DND-41 (cell line): ENCODE measurements at regions not wholly inside any gene's neighbourhood (a gene's known extent, or its start where the extent isn't known, plus 50 kb on each side); places are given as distances from the start of the nearest gene placed in this dataset.

Experiments used
- ATAC-seq: fragments of 200-7000 bp; cut with Tn5 transposase; 3 replicates; pipeline ENCODE4 v1.9.1; 2021; ENCODE audit warnings: low read depth; ENCODE audit not compliant: insufficient read depth
- DNase-seq: peaks from one replicate; pipeline ENCODE4 v3.0.0-alpha.2; 2020
- H2AFZ ChIP-seq: 2 replicates; pipeline ENCODE4 v1.6.0; 2012; ENCODE audit warnings: low read depth, low read length
- H3K27ac ChIP-seq: 2 replicates; pipeline ENCODE4 v1.5.1; 2012; ENCODE audit warnings: low read length, inconsistent platforms
- H3K27me3 ChIP-seq: fragments of 200-600 bp; sonication (generic); 2 replicates; pipeline ENCODE4 v1.6.0; 2012; ENCODE audit warnings: low read length, mild to moderate bottlenecking, inconsistent platforms; ENCODE audit not compliant: insufficient read depth, poor library complexity
- H3K36me3 ChIP-seq: 2 replicates; pipeline ENCODE4 v1.5.1; 2012; ENCODE audit warnings: low read length, inconsistent platforms; ENCODE audit not compliant: insufficient read depth
- H3K4me1 ChIP-seq: 2 replicates; pipeline ENCODE4 v1.5.1; 2012; ENCODE audit warnings: mild to moderate bottlenecking, low read length; ENCODE audit not compliant: insufficient read depth
- H3K4me2 ChIP-seq: 2 replicates; pipeline ENCODE4 v1.6.0; 2012; ENCODE audit warnings: mild to moderate bottlenecking, moderate library complexity, low read length, inconsistent platforms; ENCODE audit not compliant: insufficient read depth
- H3K4me3 ChIP-seq, 2 experiments: fragments of 200-600 bp in 1 of 2; shearing (Covaris generic) in 1 of 2; 2 replicates each; pipeline ENCODE4 v1.5.1; 2012 to 2016; ENCODE audit warnings: inconsistent platforms in 2 of 2, low read length in 2 of 2, mild to moderate bottlenecking in 2 of 2, low read depth in 1 of 2, moderate library complexity in 1 of 2
- H3K79me2 ChIP-seq: 2 replicates; pipeline ENCODE4 v1.6.0; 2012; ENCODE audit warnings: low read length, inconsistent platforms; ENCODE audit not compliant: insufficient read depth
- H3K9ac ChIP-seq: 2 replicates; pipeline ENCODE4 v1.6.0; 2012; ENCODE audit warnings: low read depth, mild to moderate bottlenecking, inconsistent platforms, low read length, moderate library complexity
- H3K9me3 ChIP-seq: 2 replicates; pipeline ENCODE4 v1.5.1; 2012; ENCODE audit warnings: low read length, moderate library complexity, mild to moderate bottlenecking, inconsistent platforms; ENCODE audit not compliant: insufficient read depth, severe bottlenecking
- H4K20me1 ChIP-seq: 2 replicates; pipeline ENCODE4 v1.6.0; 2012; ENCODE audit warnings: low read length; ENCODE audit not compliant: insufficient read depth
- CTCF ChIP-seq: IDR thresholded peaks from 2 replicates; pipeline ENCODE4 v1.5.1; 2012; ENCODE audit warnings: borderline replicate concordance, low read length, moderate library complexity, mild to moderate bottlenecking; ENCODE audit not compliant: poor library complexity, severe bottlenecking; ENCODE audit errors: extremely low read depth
- EZH2 ChIP-seq: IDR thresholded peaks from 3 replicates; pipeline ENCODE4 v1.6.1; 2012; ENCODE audit warnings: borderline replicate concordance, low read depth, mild to moderate bottlenecking, moderate library complexity, low read length, inconsistent platforms; ENCODE audit not compliant: severe bottlenecking

DNA sequence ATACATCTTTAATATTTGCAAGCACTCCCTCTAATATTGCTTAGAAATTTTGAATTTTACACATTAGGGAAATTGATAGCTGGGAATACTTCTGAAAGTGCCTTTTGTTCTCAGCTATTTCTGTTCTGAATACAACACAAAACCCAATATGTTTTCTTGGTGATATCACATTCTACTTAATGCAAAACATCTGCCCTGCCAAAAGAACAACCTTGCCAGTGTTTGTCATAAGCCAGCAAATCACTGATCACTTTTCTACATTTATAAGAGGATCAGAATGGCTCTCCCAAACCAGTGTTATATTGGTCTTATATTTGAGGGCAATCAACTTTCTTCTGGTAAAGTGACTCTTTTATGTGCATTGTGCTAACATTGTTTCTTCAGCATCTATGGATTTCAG, 126.8 kb upstream of the APOOL start:
- Histone ChIP-seq H2AFZ (no peak overlapping the region), H3K27ac (no peak overlapping the region), H3K79me2 (no peaks in the 10 kb centered on the region), H3K4me1 (no peaks in the 10 kb centered on the region), H3K9ac (no peak overlapping the region), H3K36me3 (no peaks in the 10 kb centered on the region), H3K4me2 (no peak overlapping the region), H4K20me1 (no peaks in the 10 kb centered on the region), H3K9me3 (no peaks in the 10 kb centered on the region), H3K27me3 (no peaks in the 10 kb centered on the region), H3K4me3 (no peak overlapping the region)
- TF ChIP-seq CTCF (no peak), EZH2 (no peak)
- no peak for ATAC-seq
- no peak for DNase-seq

DNA sequence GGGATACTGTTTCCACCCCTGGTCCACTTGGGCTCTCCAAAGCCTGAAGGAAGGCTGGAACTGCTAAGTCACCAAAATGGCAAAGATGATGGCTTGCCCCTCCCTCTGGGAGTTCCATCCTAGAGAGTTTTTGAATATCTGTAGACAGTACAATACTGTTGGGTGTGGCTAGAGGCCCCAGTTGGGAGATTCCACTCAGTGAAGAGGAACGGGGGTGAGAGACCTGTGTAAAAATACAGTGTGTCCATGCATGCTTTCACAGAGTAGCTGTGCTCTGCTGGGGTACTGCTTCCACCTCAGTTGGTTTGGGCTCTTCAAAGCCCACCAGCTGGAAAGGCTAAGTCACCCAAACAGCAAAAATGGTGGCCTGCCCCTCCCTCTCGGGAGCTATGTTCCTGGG, 109.8 kb upstream of the APOOL start:
- no peaks in the 10 kb centered on the region for H3K9me3 ChIP-seq
- no peaks in the 10 kb centered on the region for H3K79me2 ChIP-seq
- H3K36me3 ChIP-seq: no peaks in the 10 kb centered on the region
- no peak overlapping the region for H3K9ac ChIP-seq
- no peaks in the 10 kb centered on the region for H3K27me3 ChIP-seq
- H3K4me3 ChIP-seq: no peak overlapping the region
- H3K27ac ChIP-seq: no peak overlapping the region
- no peaks in the 10 kb centered on the region for H4K20me1 ChIP-seq
- no peak for ATAC-seq
- H3K4me1 ChIP-seq: no peaks in the 10 kb centered on the region
- no peak overlapping the region for H2AFZ ChIP-seq
- TF ChIP-seq EZH2 (no peak), CTCF (no peak)
- DNase-seq: no peak
- no peak overlapping the region for H3K4me2 ChIP-seq

- Histone ChIP-seq H3K9ac (no peak overlapping the region), H3K4me2 (no peak overlapping the region), H3K27me3 (no peaks in the 10 kb centered on the region), H3K4me1 (no peaks in the 10 kb centered on the region), H3K36me3 (no peaks in the 10 kb centered on the region), H3K79me2 (no peaks in the 10 kb centered on the region), H2AFZ (no peak overlapping the region), H3K4me3 (no peak overlapping the region), H3K9me3 (no peaks in the 10 kb centered on the region), H4K20me1 (no peaks in the 10 kb centered on the region), H3K27ac (no peak overlapping the region)
- no peak for ATAC-seq
- TF ChIP-seq CTCF (no peak), EZH2 (no peak)
- DNase-seq: no peak
Observed at GRCh38 chrX:84907324-84907968, 96.2 kb upstream of the APOOL start.

- Histone ChIP-seq H3K4me2 (no peak overlapping the region), H3K36me3 (no peaks in the 10 kb centered on the region), H2AFZ (no peak overlapping the region), H3K4me3 (no peak overlapping the region), H3K4me1 (no peaks in the 10 kb centered on the region), H4K20me1 (no peaks in the 10 kb centered on the region), H3K27me3 (no peaks in the 10 kb centered on the region), H3K9ac (no peak overlapping the region), H3K27ac (no peak overlapping the region), H3K9me3 (no peaks in the 10 kb centered on the region), H3K79me2 (no peaks in the 10 kb centered on the region)
- ATAC-seq (no peak), DNase-seq (no peak)
- no peak for TF ChIP-seq CTCF
- TF ChIP-seq EZH2: no peak
Observed at GRCh38 chrX:84909151-84909550, 94.5 kb upstream of the APOOL start.
